Endodermal cell (in vitro differentiated cells): ENCODE measurements at regions not wholly inside any gene's neighbourhood (a gene's known extent, or its start where the extent isn't known, plus 50 kb on each side); places are given as distances from the start of the nearest gene placed in this dataset.

Source experiments
- DNase-seq: peaks from one replicate; pipeline ENCODE4 v3.0.0-alpha.2; 2017
- H3K27ac ChIP-seq: 2 replicates; pipeline ENCODE4 v1.5.1; 2013; ENCODE audit warnings: mild to moderate bottlenecking, low read depth, low read length, moderate library complexity
- H3K27me3 ChIP-seq: 2 replicates; pipeline ENCODE4 v1.6.1; 2013; ENCODE audit warnings: mild to moderate bottlenecking, low read length, moderate library complexity; ENCODE audit not compliant: insufficient read depth, control insufficient read depth, poor library complexity, severe bottlenecking
- H3K36me3 ChIP-seq: 2 replicates; pipeline ENCODE4 v1.7.0; 2013; ENCODE audit warnings: mild to moderate bottlenecking, low read length, moderate library complexity; ENCODE audit not compliant: control insufficient read depth, insufficient read depth
- H3K4me1 ChIP-seq: one replicate; pipeline ENCODE4 v1.7.0; 2013; ENCODE audit warnings: low read length; ENCODE audit not compliant: control insufficient read depth, insufficient read depth
- H3K4me3 ChIP-seq: 2 replicates; pipeline ENCODE4 v1.5.1; 2013; ENCODE audit warnings: mild to moderate bottlenecking, low read length, moderate library complexity
- H3K9ac ChIP-seq: 2 replicates; pipeline ENCODE4 v1.6.1; 2013; ENCODE audit warnings: mild to moderate bottlenecking, low read length, moderate library complexity; ENCODE audit not compliant: poor library complexity, severe bottlenecking; ENCODE audit errors: extremely low read depth
- H3K9me3 ChIP-seq: 2 replicates; pipeline ENCODE4 v1.6.1; 2013; ENCODE audit warnings: mild to moderate bottlenecking, low read length, moderate library complexity; ENCODE audit not compliant: control insufficient read depth
- H3K27ac Mint-ChIP-seq: 2 replicates; pipeline ENCODE4 v1.8.0; 2020; ENCODE audit warnings: mixed read lengths
- H3K27me3 Mint-ChIP-seq: 2 replicates; pipeline ENCODE4 v1.8.0; 2021; ENCODE audit warnings: mild to moderate bottlenecking, mixed read lengths; ENCODE audit not compliant: insufficient read depth
- H3K36me3 Mint-ChIP-seq: 2 replicates; pipeline ENCODE4 v1.8.0; 2020; ENCODE audit warnings: low read depth, mixed read lengths
- H3K4me1 Mint-ChIP-seq: 2 replicates; pipeline ENCODE4 v1.8.0; 2020; ENCODE audit warnings: mixed read lengths
- H3K4me3 Mint-ChIP-seq: 2 replicates; pipeline ENCODE4 v1.8.0; 2020; ENCODE audit warnings: mild to moderate bottlenecking, moderate library complexity, mixed read lengths
- H3K9me3 Mint-ChIP-seq: 2 replicates; pipeline ENCODE4 v1.8.0; 2020; ENCODE audit warnings: mild to moderate bottlenecking, mixed read lengths
- WGBS, 2 experiments: methylation state at CpG; one replicate each; pipeline versions ENCODE4 v1.1.5 to v1.1.7; 2013; ENCODE audit warnings: missing lambda C conversion rate in 2 of 2, mixed read lengths in 1 of 2; ENCODE audit not compliant: insufficient coverage in 1 of 2, insufficient read length in 1 of 2; 5-methylcytosine and 5-hydroxymethylcytosine counted together
- TF ChIP-seq, protein P1 (sequence below): fragments of 200-600 bp; sonication (generic); conservative IDR thresholded peaks from 2 replicates; pipeline ENCODE4 v1.5.0; 2021; ENCODE audit warnings: antibody characterized with exemption, mild to moderate bottlenecking

DNA sequence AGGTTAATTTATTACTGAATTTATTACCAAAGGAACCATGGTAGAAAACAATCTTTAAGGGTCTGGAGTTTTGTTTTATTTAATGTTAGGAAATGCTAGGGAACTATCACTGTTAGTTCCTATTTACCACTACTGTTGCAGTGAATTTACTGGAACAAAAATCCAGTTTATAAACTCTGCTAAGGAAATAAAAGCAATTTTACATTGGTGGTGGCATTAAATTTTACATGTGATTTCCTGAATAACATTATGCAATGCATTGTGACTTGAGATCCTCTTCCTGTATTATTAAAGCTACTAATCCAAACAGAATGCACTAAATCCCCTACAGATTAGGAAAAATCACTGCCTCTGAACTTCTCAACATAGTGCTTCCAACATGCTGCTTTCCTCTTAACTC, 599.5 kb upstream of the PTGER4 start:
- TF ChIP-seq, protein P1, sequence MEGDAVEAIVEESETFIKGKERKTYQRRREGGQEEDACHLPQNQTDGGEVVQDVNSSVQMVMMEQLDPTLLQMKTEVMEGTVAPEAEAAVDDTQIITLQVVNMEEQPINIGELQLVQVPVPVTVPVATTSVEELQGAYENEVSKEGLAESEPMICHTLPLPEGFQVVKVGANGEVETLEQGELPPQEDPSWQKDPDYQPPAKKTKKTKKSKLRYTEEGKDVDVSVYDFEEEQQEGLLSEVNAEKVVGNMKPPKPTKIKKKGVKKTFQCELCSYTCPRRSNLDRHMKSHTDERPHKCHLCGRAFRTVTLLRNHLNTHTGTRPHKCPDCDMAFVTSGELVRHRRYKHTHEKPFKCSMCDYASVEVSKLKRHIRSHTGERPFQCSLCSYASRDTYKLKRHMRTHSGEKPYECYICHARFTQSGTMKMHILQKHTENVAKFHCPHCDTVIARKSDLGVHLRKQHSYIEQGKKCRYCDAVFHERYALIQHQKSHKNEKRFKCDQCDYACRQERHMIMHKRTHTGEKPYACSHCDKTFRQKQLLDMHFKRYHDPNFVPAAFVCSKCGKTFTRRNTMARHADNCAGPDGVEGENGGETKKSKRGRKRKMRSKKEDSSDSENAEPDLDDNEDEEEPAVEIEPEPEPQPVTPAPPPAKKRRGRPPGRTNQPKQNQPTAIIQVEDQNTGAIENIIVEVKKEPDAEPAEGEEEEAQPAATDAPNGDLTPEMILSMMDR, result no peak
- H3K9ac ChIP-seq, result no peak overlapping the region
- Mint-ChIP-seq H3K9me3 (peaks cover 30% of the 10 kb centered on the region), H3K4me1 (no peaks in the 10 kb centered on the region), H3K27ac (no peak overlapping the region), H3K36me3 (no peaks in the 10 kb centered on the region), H3K27me3 (no peaks in the 10 kb centered on the region), H3K4me3 (no peak overlapping the region)
- H3K27me3 ChIP-seq, result no peaks in the 10 kb centered on the region
- H3K4me3 ChIP-seq, result no peak overlapping the region
- no peaks in the 10 kb centered on the region for H3K36me3 ChIP-seq
- no peak overlapping the region for H3K27ac ChIP-seq
- no peaks in the 10 kb centered on the region for H3K9me3 ChIP-seq
- DNase-seq, result no peak
- no peaks in the 10 kb centered on the region for H3K4me1 ChIP-seq

DNA sequence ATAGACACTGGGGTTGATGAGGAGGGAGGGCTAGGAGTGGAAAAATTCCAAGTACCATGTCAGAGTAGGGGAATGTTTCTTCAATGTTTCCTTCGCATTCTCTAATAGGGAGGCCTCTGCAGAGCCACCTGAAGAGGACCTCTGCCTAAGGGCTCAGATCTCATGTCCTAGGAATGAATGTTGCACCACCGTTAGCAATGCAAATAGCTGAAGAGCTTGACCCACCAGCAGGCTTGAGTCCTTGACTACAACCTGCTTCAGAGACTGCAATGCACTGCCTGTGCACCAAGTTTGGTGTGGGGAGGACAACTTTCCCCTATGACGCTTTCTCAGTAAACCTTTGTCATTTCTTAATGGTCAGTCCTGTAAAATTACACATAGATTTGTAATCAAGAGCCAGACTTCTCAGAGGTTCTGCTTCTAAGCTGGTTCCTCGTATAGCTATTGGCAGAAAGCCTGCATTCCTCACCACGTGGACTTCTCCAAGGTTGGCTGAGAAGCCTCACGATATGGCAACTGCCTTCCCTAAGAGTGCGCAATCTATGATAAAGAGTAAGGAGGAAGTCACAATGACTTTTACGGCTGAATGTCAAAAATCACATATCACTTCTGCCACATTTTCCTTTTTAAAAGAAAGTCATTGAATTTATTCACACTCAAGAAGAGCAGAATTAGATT, 600.7 kb upstream of the PTGER4 start:
- no peak overlapping the region for H3K4me3 ChIP-seq
- no peaks in the 10 kb centered on the region for H3K4me1 ChIP-seq
- no peak overlapping the region for H3K4me3 Mint-ChIP-seq
- H3K27me3 Mint-ChIP-seq, result no peaks in the 10 kb centered on the region
- TF ChIP-seq, protein P1, result no peak
- H3K36me3 ChIP-seq, result no peaks in the 10 kb centered on the region
- 90 to 91% methylated on average over 4 to 8 of the region's 8 CpGs for WGBS, 2 experiments
- H3K27ac Mint-ChIP-seq, result no peak overlapping the region
- peaks cover 24% of the 10 kb centered on the region for H3K9me3 Mint-ChIP-seq
- no peak overlapping the region for H3K9ac ChIP-seq
- no peaks in the 10 kb centered on the region for H3K9me3 ChIP-seq
- H3K36me3 Mint-ChIP-seq, result no peaks in the 10 kb centered on the region
- DNase-seq, result no peak
- no peaks in the 10 kb centered on the region for H3K4me1 Mint-ChIP-seq
- no peaks in the 10 kb centered on the region for H3K27me3 ChIP-seq
- no peak overlapping the region for H3K27ac ChIP-seq

DNA sequence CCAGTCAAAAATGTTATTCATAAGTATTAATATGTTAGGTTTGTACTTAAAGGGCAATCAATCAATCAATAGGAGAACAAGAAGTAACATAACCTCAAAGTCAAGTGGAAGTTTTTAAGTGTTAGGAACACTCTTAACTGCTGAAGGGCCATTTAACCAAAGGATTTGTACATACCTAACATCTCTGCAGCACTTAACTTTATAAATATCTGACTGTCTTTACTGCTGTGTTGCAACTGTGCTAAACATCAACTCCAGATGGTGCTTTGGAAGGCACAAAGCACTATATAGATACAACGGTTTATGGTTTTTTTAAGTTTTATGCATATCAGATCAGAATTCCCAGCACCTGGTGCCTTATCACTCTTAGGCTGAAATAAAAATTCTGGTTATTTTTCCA, 604.9 kb upstream of the PTGER4 start:
- Mint-ChIP-seq H3K4me1 (peaks cover 3% of the 10 kb centered on the region), H3K4me3 (no peak overlapping the region), H3K27me3 (no peaks in the 10 kb centered on the region), H3K27ac (no peak overlapping the region), H3K9me3 (peaks cover 6% of the 10 kb centered on the region), H3K36me3 (no peaks in the 10 kb centered on the region)
- Histone ChIP-seq H3K27me3 (no peaks in the 10 kb centered on the region), H3K36me3 (no peaks in the 10 kb centered on the region), H3K4me1 (no peaks in the 10 kb centered on the region), H3K4me3 (no peak overlapping the region), H3K9ac (no peak overlapping the region), H3K27ac (no peak overlapping the region), H3K9me3 (no peaks in the 10 kb centered on the region)
- no peak for DNase-seq
- TF ChIP-seq, protein P1, result no peak
- WGBS, 2 experiments, result 100% methylated on average over 1 of the region's 1 CpG; no CpG with 5 or more reads in 1 of the 2 experiments
